Stomach (tissue), 8 donors: ENCODE measurements at regions not wholly inside any gene's neighbourhood (a gene's known extent, or its start where the extent isn't known, plus 50 kb on each side); places are given as distances from the start of the nearest gene placed in this dataset.

Source experiments
- DNase-seq, 2 donors: peaks; one replicate each; pipeline versions ENCODE4 v3.0.0 to v3.0.0-alpha.2; 2013 to 2019
- H3K27ac ChIP-seq, 5 donors: fragments of 200-600 bp in 4 of 5; sonication (generic) in 4 of 5; one replicate each; pipeline ENCODE4 v1.5.1; 2013 to 2019; ENCODE audit warnings: mild to moderate bottlenecking in 1 of 5, moderate library complexity in 1 of 5
- H3K27me3 ChIP-seq, 3 donors: fragments of 200-600 bp; sonication (generic); one replicate each; pipeline ENCODE4 v1.5.1; 2017 to 2019; ENCODE audit warnings: mixed run types in 1 of 3
- H3K36me3 ChIP-seq, 4 donors: fragments of 200-600 bp; sonication (generic); 1 replicate in 3 of 4; 2 replicates in 1 of 4; pipeline ENCODE4 v1.5.1; 2016 to 2019
- H3K4me1 ChIP-seq, 4 donors: fragments of 200-600 bp; sonication (generic); one replicate each; pipeline ENCODE4 v1.5.1; 2016 to 2019
- H3K4me3 ChIP-seq, 4 donors: fragments of 200-600 bp; sonication (generic) in 3 of 4; one replicate each; pipeline ENCODE4 v1.5.1; 2016 to 2019; ENCODE audit warnings: mild to moderate bottlenecking in 1 of 4
- H3K9me3 ChIP-seq, 4 donors: fragments of 200-600 bp; sonication (generic); one replicate each; pipeline ENCODE4 v1.5.1; 2016 to 2019
- CTCF ChIP-seq, 7 experiments: fragments of 450-650 bp in 4 of 7; fragments of 200-600 bp in 3 of 7; sonication (generic) in 3 of 7; IDR thresholded peaks; one replicate each; pipeline ENCODE4 v1.5.1; 2016 to 2019; ENCODE audit warnings: antibody characterized with exemption in 7 of 7, control low read depth in 2 of 7, mild to moderate bottlenecking in 1 of 7
- EP300 ChIP-seq: sonication (generic); formaldehyde crosslinking; IDR thresholded peaks from one replicate; pipeline ENCODE4 v1.6.1; 2017; ENCODE audit warnings: antibody characterized with exemption
- POLR2A ChIP-seq, 4 donors: fragments of 450-650 bp; IDR thresholded peaks; one replicate each; pipeline ENCODE4 v1.6.1; 2016; ENCODE audit warnings: antibody characterized with exemption in 4 of 4, control low read depth in 2 of 4, mild to moderate bottlenecking in 1 of 4, moderate library complexity in 1 of 4
- POLR2AphosphoS5 ChIP-seq, 3 donors: sonication (generic); formaldehyde crosslinking; IDR thresholded peaks; one replicate each; pipeline ENCODE4 v1.6.1; 2016; ENCODE audit warnings: antibody characterized with exemption in 3 of 3
- WGBS, 5 donors: extraction: QIAGEN DNeasy Blood & Tissue Kit in 3 of 5; methylation state at CpG; one replicate each; pipeline versions ENCODE4 v1.1.5 to v1.1.7; 2013 to 2018; 5-methylcytosine and 5-hydroxymethylcytosine counted together
- intact Hi-C: fragments of 100-400 bp; cut with DNase I; formaldehyde crosslinking; loops from one replicate; pipeline ENCODE4 v1.15.1; 2023; ENCODE audit warnings: low total_unique reads
- donor health status: healthy with polysubstance abuse.
- donor health status: Bipolar disorder and iron deficiency.
- donor health status: healthy.

DNA sequence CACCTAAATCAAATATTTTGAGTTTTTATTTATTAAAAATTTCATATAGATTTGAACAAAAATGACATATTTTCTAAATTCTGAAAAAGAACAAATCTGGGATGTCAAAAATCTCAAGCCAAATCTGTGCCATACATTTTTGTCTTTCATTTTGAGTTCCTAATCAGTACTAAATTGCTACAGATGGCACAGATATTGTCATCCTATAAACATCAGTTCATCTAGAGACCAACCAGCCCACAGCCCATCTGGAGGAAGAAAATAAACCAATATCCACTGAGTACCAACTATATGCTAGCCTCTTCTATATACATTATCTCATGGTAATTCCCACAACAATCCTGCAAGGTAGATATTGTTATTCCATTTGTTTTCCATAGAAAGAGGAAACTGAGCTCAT, 156.8 kb upstream of the ATP1B1 start:
- no peak for DNase-seq
- Histone ChIP-seq H3K4me1 (peaks cover 7 to 21% (median 12%) of the 10 kb centered on the region in 4 donors), H3K4me3 (no peak overlapping the region), H3K27me3 (no peaks in the 10 kb centered on the region), H3K27ac (no peak overlapping the region), H3K36me3 (no peaks in the 10 kb centered on the region), H3K9me3 (no peaks in the 10 kb centered on the region)
- TF ChIP-seq POLR2AphosphoS5 (IDR thresholded peaks at IDR 0.05) = no peak
- no peak for TF ChIP-seq EP300
- TF ChIP-seq POLR2A (IDR thresholded peaks at IDR 0.05) = no peak
- no peak for TF ChIP-seq CTCF (IDR thresholded peaks at IDR 0.05)
- intact Hi-C loops = no loop called here

DNA sequence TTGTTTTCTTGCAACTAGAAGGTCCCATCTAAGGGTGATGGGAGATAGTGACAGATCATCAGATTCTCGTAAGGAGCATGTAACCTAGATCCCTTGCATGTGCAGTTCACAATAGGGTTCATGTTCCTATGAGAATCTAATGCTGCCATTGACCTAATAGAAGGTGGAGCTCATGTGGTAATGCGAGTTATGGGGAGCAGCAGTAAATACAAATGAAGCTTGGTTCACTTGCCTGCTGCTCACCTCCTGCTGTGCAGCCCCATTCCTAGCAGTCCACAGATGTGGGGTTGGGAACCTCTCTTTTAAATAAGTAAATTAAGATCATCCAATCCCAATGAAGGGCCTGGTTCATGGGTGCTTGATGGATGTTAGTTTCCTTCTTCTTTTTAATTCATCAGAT, 148.7 kb upstream of the ATP1B1 start:
- H3K9me3 ChIP-seq = no peaks in the 10 kb centered on the region
- peaks cover 0 to 6% (median 0%) of the 10 kb centered on the region in 4 donors for H3K4me1 ChIP-seq
- no peak for DNase-seq
- no peak overlapping the region for H3K27ac ChIP-seq
- no peak overlapping the region for H3K4me3 ChIP-seq
- 91 to 98% (median 94%) methylated on average over 2 of the region's 2 CpGs for WGBS, 5 donors
- no peaks in the 10 kb centered on the region for H3K36me3 ChIP-seq
- no peaks in the 10 kb centered on the region for H3K27me3 ChIP-seq
- TF ChIP-seq CTCF (IDR thresholded peaks at IDR 0.05) (no peak), EP300 (no peak), POLR2AphosphoS5 (IDR thresholded peaks at IDR 0.05) (no peak), POLR2A (IDR thresholded peaks at IDR 0.05) (no peak)
- intact Hi-C loops = no loop called here

DNA sequence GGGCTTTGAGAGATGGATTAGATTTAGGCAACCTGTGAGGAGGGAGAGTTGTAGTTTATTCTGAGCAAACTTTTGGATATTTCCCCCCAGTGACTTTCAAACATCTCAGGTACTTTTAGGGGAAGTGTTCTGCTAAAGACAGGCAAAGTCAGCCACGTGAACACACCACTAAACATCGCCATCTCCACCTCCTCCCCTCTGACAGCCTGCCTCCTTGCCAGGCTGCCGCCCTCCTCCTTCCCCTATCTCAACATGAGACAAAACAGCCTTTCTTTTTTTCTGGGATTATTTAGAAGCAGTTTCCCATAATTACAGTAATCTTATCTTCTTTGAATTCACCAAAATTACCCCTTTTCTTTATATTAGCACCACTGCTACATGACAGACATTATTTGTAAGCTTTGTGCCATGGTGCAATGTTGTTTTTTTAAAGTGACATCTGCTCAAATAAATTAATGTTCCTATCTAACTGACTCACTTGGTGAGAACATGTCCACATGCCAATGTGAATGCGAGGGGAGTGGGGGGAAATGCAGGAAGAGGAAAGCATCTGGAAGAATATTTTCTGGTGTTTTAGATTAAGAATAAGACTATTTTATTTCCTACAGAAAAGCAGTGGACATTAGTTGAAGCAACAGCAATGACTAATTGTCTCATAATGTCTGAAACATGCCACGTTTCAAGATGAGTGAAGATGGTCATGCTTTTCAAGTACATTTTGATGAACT, 147.8 kb upstream of the ATP1B1 start:
- H3K36me3 ChIP-seq = no peaks in the 10 kb centered on the region
- peaks cover 0 to 6% (median 0%) of the 10 kb centered on the region in 4 donors for H3K4me1 ChIP-seq
- WGBS, 5 donors = 69 to 86% (median 71%) methylated on average over 5 of the region's 5 CpGs
- H3K9me3 ChIP-seq = no peaks in the 10 kb centered on the region
- no peak overlapping the region for H3K4me3 ChIP-seq
- intact Hi-C loops = no loop called here
- TF ChIP-seq CTCF (IDR thresholded peaks at IDR 0.05) (no peak), POLR2A (IDR thresholded peaks at IDR 0.05) (no peak), EP300 (no peak), POLR2AphosphoS5 (IDR thresholded peaks at IDR 0.05) (no peak)
- H3K27me3 ChIP-seq = no peaks in the 10 kb centered on the region
- H3K27ac ChIP-seq = no peak overlapping the region
- DNase-seq = no peak

DNA sequence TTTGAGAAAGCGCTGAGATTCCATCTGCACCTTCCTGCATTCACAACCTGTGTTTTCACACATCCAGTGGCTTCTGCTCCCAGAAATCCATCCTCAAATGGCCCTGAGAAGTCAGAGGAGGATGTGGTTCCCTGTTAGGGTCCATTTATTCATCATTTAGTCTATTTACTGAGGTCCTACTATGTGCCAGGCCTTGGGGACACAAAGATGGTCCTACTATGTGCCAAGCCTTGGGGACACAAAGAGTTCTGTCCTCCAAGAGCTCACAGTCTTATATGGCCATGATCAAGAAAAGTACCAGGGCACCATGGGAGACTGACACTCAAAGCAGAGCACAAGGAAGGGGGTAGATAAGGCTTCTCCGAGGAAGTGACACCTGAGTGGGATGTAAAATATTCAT, 147.1 kb upstream of the ATP1B1 start:
- WGBS, 5 donors = 88 to 94% (median 92%) methylated on average over 2 of the region's 2 CpGs
- Histone ChIP-seq H3K27me3 (no peaks in the 10 kb centered on the region), H3K9me3 (no peaks in the 10 kb centered on the region), H3K27ac (no peak overlapping the region), H3K4me3 (no peak overlapping the region), H3K36me3 (no peaks in the 10 kb centered on the region), H3K4me1 (peaks cover 0 to 6% (median 0%) of the 10 kb centered on the region in 4 donors)
- TF ChIP-seq EP300 = no peak
- no peak for TF ChIP-seq POLR2A (IDR thresholded peaks at IDR 0.05)
- DNase-seq = no peak
- intact Hi-C loops = no loop called here

- Histone ChIP-seq H3K4me3 (no peak overlapping the region), H3K4me1 (peaks cover 0 to 6% (median 0%) of the 10 kb centered on the region in 4 donors), H3K27ac (no peak overlapping the region), H3K27me3 (no peaks in the 10 kb centered on the region), H3K9me3 (no peaks in the 10 kb centered on the region), H3K36me3 (no peaks in the 10 kb centered on the region)
- TF ChIP-seq EP300 (no peak), CTCF (IDR thresholded peaks at IDR 0.05) (no peak), POLR2A (IDR thresholded peaks at IDR 0.05) (no peak), POLR2AphosphoS5 (IDR thresholded peaks at IDR 0.05) (no peak)
- WGBS, 5 donors = 80 to 87% (median 86%) methylated on average over 1 of the region's 1 CpG
- intact Hi-C loops = no loop called here
- DNase-seq = no peak
Measured at GRCh38 chr1:168960114-168960513, 146.4 kb upstream of the ATP1B1 start.
